GM13976 (cell line): ENCODE measurements at regions not wholly inside any gene's neighbourhood (a gene's known extent, or its start where the extent isn't known, plus 50 kb on each side); places are given as distances from the start of the nearest gene placed in this dataset.

Source experiments
- DNase-seq: peaks from one replicate; pipeline ENCODE4 v3.0.0; 2012; ENCODE audit warnings: low spot score
- in situ Hi-C: fragments of 300-500 bp; cut with MboI; formaldehyde crosslinking; loops from one replicate; pipeline ENCODE4 v1.12.0; 2022; ENCODE audit warnings: low sequenced_read_pairs, mixed read lengths, inconsistent platforms; ENCODE audit not compliant: unreplicated experiment
- TF ChIP-seq, protein P1 (sequence below): IDR thresholded peaks from 2 replicates; pipeline ENCODE4 v1.5.1; 2012; ENCODE audit warnings: borderline replicate concordance, mild to moderate bottlenecking; ENCODE audit not compliant: insufficient read depth; ENCODE audit errors: extremely low read depth, missing control alignments, control extremely low read depth

DNA sequence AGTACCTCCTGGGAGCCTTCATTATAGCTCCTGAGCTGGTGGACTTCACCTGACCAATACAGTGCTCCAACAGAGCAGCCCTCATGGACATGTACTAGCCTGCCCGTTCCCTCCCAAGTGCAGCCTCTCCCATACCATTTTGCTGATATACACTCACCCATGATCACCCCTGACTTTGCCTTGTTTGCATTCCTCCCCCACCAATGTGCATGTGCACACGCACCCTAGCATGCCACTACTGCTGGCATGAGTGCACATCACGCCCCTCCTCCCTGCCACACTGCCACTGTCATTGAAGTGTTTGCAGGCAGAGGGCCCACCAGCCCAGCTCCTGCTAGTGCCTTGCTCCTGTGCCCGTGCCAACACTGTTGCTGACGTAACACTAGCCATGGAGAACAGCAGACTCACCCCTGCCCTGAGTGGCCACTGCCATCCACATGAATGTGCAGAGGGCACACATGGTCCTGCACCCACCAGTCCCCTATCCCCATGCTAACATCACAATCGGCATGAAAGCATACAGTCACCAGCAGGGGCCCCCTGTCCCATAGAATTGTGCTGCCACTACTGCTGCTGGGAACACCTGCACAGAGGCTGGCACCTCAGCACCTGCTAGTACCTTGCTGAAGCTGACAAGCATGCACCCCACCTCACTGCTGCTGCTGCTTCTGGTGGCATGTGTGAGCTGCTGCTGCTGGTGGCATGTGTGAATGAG is 110.3 kb downstream of the SINHCAF start:
- in situ Hi-C loops: no loop called here
- TF ChIP-seq, protein P1, sequence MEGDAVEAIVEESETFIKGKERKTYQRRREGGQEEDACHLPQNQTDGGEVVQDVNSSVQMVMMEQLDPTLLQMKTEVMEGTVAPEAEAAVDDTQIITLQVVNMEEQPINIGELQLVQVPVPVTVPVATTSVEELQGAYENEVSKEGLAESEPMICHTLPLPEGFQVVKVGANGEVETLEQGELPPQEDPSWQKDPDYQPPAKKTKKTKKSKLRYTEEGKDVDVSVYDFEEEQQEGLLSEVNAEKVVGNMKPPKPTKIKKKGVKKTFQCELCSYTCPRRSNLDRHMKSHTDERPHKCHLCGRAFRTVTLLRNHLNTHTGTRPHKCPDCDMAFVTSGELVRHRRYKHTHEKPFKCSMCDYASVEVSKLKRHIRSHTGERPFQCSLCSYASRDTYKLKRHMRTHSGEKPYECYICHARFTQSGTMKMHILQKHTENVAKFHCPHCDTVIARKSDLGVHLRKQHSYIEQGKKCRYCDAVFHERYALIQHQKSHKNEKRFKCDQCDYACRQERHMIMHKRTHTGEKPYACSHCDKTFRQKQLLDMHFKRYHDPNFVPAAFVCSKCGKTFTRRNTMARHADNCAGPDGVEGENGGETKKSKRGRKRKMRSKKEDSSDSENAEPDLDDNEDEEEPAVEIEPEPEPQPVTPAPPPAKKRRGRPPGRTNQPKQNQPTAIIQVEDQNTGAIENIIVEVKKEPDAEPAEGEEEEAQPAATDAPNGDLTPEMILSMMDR: no peak
- no peak for DNase-seq

DNA sequence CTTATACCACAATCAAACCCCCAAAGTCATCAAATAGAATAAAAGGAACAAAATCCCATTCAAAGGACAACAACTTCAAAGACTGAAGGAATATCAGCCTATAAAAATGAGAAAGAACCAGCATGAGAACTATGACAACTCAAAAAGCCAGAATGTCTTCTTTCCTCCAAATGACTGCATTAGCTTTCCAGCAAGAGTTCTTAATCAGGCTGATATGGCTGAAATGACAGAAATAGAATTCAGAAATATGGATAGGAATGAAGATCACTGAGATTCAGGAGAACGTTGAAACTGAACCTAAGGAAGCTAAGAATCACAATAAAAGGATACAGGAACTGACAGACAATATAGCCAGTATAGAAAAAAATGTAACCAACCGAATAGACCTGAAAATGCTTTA is 109.5 kb downstream of the SINHCAF start:
- TF ChIP-seq, protein P1: no peak
- in situ Hi-C loops: no loop called here

DNA sequence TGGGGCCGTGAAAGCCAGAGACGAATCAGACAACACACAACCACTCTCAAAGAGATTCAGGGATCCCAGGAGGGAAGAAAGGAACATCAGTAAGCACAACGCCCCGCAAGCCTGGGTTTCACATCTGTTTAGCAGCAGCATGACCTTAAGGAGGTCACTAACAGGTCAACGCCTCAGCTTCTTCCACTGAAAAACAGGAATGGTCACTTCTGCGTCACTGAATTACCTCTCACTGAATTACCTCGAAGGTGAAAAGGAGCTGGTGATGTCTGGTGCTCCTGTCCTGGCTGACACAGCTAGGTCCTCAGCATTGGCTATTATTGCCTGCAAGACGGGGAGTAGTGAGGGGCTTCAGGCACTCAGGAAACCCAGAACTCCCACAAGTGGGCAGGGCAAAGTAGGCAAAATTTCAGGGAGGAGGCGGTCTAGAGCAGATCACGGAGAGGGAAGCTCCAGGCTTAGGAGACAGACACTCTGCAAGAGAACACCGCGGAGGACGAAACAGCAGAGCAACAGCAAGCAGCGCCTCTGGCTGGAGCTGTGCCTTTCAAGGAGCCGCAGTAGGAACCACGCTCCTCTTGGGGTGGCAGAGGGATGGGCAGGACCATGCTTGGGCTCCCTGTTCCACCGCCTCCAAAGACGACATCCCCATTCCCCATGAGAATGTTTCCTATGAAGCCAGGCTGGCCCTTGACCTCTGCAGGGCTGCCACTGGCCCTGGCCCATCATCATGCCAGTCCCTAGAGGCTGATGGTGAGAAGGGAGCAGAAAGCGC is 108.4 kb downstream of the SINHCAF start:
- DNase-seq: no peak
- TF ChIP-seq, protein P1: no peak
- in situ Hi-C loops: no loop called here

More for the DNA sequence above, 109.5 kb downstream of the SINHCAF start:
- no peak for DNase-seq

DNA sequence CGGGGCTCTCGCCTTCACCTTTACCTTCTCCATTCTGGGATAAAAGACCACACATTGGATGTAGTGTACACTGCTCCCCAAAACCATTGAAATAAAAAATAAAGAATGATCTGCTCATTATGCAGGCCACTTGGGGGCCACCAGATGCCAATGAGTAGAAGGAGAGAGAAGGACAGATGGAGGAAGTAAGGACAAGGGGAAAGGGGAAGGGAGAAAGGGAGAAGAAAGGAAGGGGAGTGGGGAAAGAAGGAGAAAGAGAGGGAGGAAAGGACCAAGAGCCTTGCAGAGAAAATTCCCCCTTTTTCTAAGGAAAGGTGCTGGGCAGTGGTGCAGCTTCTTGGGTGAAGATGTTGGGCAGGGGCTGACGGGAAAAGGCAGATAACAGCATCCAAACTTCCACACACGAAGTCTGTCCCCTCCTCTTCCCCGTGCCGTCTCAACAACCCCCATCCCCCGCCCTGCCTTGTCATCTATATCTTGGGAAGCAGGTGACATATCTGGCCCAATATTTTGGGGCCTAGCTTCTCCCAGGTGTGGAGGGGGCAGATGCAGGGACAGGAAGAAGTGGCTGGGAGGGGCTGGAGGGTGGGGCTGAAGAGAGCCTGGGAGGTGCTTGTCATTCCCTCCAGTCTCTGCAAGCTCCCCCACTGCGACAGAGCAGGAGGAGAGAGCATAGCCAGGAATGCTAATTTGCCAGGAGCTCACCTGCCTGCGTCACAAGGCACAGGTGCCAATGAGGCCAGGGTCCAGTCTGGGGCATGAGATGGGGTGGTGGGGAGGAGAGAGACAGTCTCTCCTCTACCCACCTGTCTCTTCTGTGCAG is 107.5 kb downstream of the SINHCAF start:
- TF ChIP-seq, protein P1: no peak
- in situ Hi-C loops: no loop called here
- DNase-seq: no peak

DNA sequence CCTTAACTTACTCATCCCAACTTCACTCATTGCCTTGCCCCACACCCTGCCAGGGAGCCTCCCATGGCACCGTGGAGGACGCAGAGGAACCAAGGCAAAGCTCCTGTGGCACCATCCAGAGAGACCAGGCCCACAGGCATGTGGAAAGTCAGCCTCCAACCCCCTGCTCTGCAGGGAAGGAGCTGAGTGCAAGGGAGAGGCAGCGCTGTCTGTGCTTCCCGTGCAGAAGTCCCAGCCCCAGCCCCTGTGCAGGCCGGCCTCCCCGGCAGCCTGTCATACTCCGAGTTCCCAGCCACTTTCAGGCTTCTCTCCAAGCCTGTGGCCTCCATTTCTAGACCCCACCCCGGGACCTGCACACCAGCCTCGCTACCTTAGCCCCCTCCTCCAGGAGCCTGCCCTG is 106.4 kb downstream of the SINHCAF start:
- TF ChIP-seq, protein P1: no peak
- in situ Hi-C loops: no loop called here
- DNase-seq: no peak

DNA sequence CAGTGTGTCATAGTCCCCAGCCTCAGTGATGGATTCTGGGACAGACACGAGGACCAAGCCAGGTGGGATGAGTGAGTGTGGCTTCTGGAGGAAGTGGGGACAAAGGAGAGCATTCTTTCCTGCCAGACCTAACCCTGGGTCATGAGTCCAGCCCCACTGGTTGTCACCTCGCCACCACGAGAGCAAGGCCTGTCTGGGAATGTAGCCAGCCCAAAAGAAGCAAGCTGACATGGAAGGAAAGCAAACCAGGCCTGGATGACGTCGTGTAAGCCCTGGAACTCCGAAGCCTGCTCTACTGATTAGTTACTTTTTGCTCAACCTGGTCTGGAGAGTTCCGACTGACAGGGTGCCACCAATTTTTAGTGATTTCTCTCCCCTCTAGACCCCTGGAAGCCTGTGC is 105.9 kb downstream of the SINHCAF start:
- TF ChIP-seq, protein P1: no peak
- in situ Hi-C loops: no loop called here
- no peak for DNase-seq
